ENCODE measurements at regions not wholly inside any gene's neighbourhood (a gene's known extent, or its start where the extent isn't known, plus 50 kb on each side); places are given as distances from the start of the nearest gene placed in this dataset.

GRCh38 chr2:12950957-12951656 lies 234.4 kb downstream of the TRIB2 start (continued):
- TF ChIP-seq RBM15 (IDR thresholded peaks at IDR 0.05; ENCODE audit: insufficient read depth, low read length), result no peak
- no peak for TF ChIP-seq NCOA2 (IDR thresholded peaks at IDR 0.05; ENCODE audit: partially characterized antibody in 2 of 2)

DNA sequence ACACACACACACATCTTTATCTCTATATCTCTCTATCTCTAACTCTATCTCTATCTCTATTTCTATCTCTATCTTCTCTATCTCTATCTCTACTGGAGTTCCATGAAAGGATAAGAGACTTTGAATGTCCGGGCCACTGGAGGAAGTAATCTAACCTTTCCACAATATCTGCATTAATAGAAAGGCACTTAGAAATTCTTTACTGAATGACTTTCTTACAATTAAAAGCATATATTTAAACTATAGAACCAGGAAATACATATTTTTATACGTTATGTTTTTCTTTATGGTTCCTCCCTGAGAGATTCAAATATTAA lies 234.9 kb downstream of the TRIB2 start:
- DNase-seq (ENCODE audit: extremely low read depth in 1 of 4, low spot score in 3 of 4) (no peak), ATAC-seq (no peak), FAIRE-seq (no peak)
- no peak overlapping the region for H3K4me2 ChIP-seq (ENCODE audit: insufficient read depth, low read length)
- ChIA-PET POLR2A (no interaction called here), CTCF (ENCODE audit: low intra/inter-chr PET ratio) (no interaction called here)
- H3K9me1 ChIP-seq (ENCODE audit: control insufficient read depth, insufficient read depth, low read length), result no peaks in the 10 kb centered on the region
- TF ChIP-seq, protein P1, sequence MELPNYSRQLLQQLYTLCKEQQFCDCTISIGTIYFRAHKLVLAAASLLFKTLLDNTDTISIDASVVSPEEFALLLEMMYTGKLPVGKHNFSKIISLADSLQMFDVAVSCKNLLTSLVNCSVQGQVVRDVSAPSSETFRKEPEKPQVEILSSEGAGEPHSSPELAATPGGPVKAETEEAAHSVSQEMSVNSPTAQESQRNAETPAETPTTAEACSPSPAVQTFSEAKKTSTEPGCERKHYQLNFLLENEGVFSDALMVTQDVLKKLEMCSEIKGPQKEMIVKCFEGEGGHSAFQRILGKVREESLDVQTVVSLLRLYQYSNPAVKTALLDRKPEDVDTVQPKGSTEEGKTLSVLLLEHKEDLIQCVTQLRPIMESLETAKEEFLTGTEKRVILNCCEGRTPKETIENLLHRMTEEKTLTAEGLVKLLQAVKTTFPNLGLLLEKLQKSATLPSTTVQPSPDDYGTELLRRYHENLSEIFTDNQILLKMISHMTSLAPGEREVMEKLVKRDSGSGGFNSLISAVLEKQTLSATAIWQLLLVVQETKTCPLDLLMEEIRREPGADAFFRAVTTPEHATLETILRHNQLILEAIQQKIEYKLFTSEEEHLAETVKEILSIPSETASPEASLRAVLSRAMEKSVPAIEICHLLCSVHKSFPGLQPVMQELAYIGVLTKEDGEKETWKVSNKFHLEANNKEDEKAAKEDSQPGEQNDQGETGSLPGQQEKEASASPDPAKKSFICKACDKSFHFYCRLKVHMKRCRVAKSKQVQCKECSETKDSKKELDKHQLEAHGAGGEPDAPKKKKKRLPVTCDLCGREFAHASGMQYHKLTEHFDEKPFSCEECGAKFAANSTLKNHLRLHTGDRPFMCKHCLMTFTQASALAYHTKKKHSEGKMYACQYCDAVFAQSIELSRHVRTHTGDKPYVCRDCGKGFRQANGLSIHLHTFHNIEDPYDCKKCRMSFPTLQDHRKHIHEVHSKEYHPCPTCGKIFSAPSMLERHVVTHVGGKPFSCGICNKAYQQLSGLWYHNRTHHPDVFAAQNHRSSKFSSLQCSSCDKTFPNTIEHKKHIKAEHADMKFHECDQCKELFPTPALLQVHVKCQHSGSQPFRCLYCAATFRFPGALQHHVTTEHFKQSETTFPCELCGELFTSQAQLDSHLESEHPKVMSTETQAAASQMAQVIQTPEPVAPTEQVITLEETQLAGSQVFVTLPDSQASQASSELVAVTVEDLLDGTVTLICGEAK (IDR thresholded peaks at IDR 0.05), result no peak
- TF ChIP-seq, protein P1 (CRISPR knock-in tag; IDR thresholded peaks at IDR 0.05), result no peak
- H3K27me3 ChIP-seq (ENCODE audit: control insufficient read depth in 2 of 2, insufficient read depth in 2 of 2, low read length in 2 of 2), result no peaks in the 10 kb centered on the region
- intact Hi-C loops (cut with micrococcal nuclease) (no loop called here), in situ Hi-C loops (cut with MboI) (no loop called here)
- no TSS peak for BruUV-seq (replicated peaks)
- H4K20me1 ChIP-seq (replicated peaks; ENCODE audit: control insufficient read depth, insufficient read depth, low read length), result no peaks in the 10 kb centered on the region
- no peak overlapping the region for H2AFZ ChIP-seq (ENCODE audit: low read depth, low read length)
- H3K4me1 ChIP-seq (replicated peaks in 1 of 2; ENCODE audit: control insufficient read depth in 2 of 2, insufficient read depth in 2 of 2, low read length in 2 of 2), result no peaks in the 10 kb centered on the region
- H3K27ac ChIP-seq (ENCODE audit: extremely low read depth, low read depth, low read length), result no peak overlapping the region
- H3K9ac ChIP-seq (ENCODE audit: insufficient read depth in 1 of 2, low read depth in 2 of 2, low read length in 2 of 2), result no peak overlapping the region
- WGBS (ENCODE audit: insufficient coverage, low coverage, missing lambda C conversion rate), result 39% methylated on average over 2 of the region's 2 CpGs
- H3K4me3 ChIP-seq, result no peak overlapping the region
- H3K79me2 ChIP-seq (ENCODE audit: control insufficient read depth, insufficient read depth, low read length), result no peaks in the 10 kb centered on the region
- no peaks in the 10 kb centered on the region for H3K9me3 ChIP-seq (replicated peaks; ENCODE audit: control insufficient read depth, insufficient read depth, low read depth, low read length)
- no peaks in the 10 kb centered on the region for H3K36me3 ChIP-seq (ENCODE audit: control insufficient read depth, insufficient read depth, low read length)
